GM13976 (cell line): ENCODE measurements at regions not wholly inside any gene's neighbourhood (a gene's known extent, or its start where the extent isn't known, plus 50 kb on each side); places are given as distances from the start of the nearest gene placed in this dataset.
"Not testable (repeated sequence)": the region's sequence is repeated elsewhere in the genome, so short reads cannot be mapped to it uniquely, and the experiment has no call there.

Source experiments
- DNase-seq: peaks from one replicate; pipeline ENCODE4 v3.0.0; 2012; ENCODE audit warnings: low spot score
- in situ Hi-C: fragments of 300-500 bp; cut with MboI; formaldehyde crosslinking; loops from one replicate; pipeline ENCODE4 v1.12.0; 2022; ENCODE audit warnings: low sequenced_read_pairs, mixed read lengths, inconsistent platforms; ENCODE audit not compliant: unreplicated experiment
- TF ChIP-seq, protein P1 (sequence below): IDR thresholded peaks from 2 replicates; pipeline ENCODE4 v1.5.1; 2012; ENCODE audit warnings: borderline replicate concordance, mild to moderate bottlenecking; ENCODE audit not compliant: insufficient read depth; ENCODE audit errors: extremely low read depth, missing control alignments, control extremely low read depth

DNA sequence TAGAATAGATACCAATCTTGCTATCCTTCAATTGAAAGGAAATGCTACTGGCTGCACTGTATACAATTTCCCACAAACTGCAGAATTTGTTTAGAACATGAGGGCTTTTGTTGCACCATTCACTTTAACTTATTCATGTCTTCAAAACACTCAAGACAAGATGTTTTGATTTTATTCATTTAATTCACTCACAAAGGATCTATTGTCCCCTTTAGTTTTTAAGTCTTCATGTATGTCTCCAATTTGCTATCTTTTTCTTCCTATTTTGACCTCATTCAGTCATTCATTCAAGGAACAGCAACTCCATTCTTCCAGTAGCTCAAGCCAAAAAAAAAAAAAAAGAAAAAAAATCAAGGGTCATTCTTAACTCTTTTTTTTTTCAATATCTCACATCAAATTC lies 130.6 kb upstream of the SOX21 start:
- DNase-seq = no peak
- in situ Hi-C loops = no loop called here
- TF ChIP-seq, protein P1, sequence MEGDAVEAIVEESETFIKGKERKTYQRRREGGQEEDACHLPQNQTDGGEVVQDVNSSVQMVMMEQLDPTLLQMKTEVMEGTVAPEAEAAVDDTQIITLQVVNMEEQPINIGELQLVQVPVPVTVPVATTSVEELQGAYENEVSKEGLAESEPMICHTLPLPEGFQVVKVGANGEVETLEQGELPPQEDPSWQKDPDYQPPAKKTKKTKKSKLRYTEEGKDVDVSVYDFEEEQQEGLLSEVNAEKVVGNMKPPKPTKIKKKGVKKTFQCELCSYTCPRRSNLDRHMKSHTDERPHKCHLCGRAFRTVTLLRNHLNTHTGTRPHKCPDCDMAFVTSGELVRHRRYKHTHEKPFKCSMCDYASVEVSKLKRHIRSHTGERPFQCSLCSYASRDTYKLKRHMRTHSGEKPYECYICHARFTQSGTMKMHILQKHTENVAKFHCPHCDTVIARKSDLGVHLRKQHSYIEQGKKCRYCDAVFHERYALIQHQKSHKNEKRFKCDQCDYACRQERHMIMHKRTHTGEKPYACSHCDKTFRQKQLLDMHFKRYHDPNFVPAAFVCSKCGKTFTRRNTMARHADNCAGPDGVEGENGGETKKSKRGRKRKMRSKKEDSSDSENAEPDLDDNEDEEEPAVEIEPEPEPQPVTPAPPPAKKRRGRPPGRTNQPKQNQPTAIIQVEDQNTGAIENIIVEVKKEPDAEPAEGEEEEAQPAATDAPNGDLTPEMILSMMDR = no peak

DNA sequence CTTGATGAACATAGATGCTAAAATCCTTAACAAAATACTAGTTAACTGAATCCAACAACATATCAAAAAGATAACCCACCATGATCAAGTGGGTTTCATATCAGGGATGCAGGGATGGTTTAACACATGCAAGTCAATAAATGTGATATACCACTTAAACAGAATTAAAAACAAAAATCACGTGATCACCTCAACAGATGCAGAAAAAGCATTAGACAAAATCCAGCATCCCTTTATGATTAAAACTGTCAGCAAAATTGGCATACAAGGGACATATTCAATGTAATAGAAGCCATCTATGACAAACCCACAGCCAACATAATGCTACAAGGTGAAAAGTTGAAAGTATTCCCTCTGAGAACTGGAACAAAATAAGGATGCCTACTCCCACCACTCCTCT lies 124.7 kb upstream of the SOX21 start:
- DNase-seq = not testable (repeated sequence)

DNA sequence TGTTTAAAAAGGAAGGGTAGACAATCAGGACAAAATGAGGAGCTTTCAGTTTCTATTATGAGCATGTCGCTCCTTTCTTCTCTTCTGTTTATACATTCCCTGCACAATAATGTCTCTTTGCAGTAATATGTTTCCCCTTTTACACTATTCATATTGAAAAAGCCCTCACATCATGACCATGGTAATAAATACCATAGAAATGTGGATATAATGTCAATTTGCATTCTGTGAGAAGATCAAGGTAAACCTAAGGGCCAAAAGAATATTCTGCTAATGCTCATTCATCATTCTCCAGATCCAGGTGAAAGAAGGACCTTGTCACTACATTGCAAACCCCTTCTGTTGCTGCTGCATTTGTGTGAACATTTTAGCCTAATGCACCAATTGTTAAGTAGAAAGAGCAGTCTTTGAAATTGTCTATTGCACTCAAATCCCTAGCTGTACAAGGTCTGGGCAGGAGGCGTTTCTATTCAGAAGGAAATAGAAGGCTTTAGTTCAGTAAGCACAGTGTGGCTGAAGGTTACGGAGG lies 117.6 kb upstream of the SOX21 start:
- TF ChIP-seq, protein P1 = no peak
- in situ Hi-C loops = no loop called here
- no peak for DNase-seq

More for the DNA sequence above, 124.7 kb upstream of the SOX21 start:
- in situ Hi-C loops = not testable (repeated sequence)

DNA sequence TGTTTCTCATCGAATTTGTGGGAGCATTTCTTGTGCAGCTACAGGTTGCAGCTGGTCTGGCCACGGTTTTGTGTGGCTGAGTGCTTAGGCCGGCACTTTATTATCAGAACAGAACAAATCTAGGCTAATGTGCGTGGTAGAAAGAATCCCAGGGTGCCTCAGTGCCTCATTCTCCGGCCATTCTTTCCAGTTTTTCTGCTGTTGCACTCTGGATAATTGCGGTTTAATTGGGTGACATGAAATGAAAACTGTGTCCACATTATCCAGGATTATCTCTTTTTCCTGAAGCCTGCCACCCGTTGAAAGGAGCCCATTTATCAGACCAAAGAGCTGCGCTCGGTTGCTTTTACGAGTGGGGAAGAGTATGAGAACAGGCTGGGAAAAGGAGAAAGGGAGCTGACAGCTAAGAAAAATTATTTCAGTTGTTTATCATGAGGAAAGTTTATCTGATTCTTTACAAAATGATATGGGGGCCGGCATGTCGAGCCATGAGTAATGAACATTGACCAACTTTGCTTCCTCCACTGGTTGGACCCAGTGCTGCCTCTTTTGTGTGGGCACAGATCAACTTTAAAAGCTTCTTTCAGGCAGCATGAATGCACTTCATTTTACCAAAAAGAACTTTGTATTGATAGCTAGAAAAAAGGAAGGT lies 117.0 kb upstream of the SOX21 start:
- TF ChIP-seq, protein P1 = no peak
- in situ Hi-C loops = no loop called here
- DNase-seq = no peak

DNA sequence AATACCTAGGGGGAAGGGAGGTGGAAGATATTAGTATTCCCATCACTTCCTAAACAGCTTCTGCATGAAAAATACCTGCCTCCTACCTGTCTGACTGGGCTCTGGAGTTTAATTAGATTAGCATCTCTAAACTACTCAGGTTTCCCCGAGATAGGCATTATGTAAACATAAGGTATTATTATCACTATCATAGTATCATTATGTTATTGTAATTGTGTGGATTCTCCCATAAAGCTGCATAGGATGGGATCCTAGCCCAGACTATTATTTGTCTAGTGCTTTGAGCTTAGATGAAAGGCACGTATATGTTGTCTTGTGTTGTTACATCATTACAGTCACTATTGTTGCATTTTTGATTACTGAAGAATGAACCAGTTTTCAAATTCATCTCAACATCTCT lies 115.2 kb upstream of the SOX21 start:
- in situ Hi-C loops = no loop called here
- TF ChIP-seq, protein P1 = no peak
- DNase-seq = no peak

DNA sequence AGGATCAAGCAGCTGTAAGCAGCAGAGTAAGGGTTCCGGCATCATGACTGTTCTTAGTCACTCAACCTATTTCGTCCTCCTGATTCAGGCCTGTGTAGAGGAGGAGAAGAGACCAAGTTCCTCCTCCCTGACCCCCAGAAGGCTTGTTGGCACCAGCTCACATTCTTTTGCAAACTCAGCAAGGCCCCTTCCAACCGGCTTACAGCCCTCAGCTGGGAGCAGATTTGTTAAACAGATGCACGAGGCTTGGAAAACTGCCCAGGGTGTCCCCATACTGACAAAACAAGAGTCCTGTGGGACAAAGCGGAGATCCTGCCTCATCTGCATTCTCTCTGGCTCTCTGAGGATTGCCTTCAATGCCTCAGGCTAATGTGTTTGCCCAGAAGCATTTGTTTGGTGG lies 113.2 kb upstream of the SOX21 start:
- in situ Hi-C loops = no loop called here
- no peak for DNase-seq
- TF ChIP-seq, protein P1 = no peak

DNA sequence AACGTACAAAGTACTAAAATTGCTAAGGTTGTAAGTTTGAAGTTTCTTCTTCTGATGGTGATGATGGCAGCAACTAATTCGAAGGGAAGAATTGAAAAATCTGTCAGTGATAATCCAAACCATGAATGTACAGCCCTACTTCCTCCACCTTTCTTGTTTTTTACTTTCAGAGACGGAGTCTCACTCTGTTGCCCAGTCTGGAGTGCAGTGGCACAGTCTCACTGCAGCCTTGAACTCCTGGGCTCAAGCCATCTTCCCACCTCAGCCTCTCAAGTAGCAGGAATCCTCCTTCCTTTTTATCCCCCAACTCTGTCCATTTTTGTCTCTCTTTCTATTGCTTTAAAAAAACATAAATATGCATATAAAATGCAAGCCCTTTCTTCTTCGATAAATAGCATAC lies 112.3 kb upstream of the SOX21 start:
- TF ChIP-seq, protein P1 = no peak
- no peak for DNase-seq
- in situ Hi-C loops = no loop called here
